ENCODE measurements at regions not wholly inside any gene's neighbourhood (a gene's known extent, or its start where the extent isn't known, plus 50 kb on each side); places are given as distances from the start of the nearest gene placed in this dataset.

DNA sequence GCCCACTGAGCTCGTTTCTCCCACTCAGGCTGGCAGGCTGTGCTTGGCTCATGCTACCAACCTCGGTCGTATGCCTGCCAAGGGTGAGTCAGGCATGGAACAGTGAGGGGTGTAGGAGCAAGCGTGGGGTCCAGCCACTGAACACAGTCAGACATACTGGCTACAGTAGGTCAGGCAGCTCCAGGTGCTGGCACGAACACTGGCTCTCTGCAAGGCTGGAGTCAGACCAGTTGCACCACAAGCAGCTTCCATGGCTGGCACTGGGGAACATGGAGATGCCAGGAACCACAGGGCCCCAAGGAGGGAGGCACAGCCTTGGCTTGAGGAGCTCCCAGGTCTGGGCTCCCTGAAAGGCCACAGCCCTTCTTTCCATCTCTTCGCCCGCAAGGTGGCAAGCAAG lies 410.7 kb upstream of the KIRREL3 start:
- no peak for FAIRE-seq

DNA sequence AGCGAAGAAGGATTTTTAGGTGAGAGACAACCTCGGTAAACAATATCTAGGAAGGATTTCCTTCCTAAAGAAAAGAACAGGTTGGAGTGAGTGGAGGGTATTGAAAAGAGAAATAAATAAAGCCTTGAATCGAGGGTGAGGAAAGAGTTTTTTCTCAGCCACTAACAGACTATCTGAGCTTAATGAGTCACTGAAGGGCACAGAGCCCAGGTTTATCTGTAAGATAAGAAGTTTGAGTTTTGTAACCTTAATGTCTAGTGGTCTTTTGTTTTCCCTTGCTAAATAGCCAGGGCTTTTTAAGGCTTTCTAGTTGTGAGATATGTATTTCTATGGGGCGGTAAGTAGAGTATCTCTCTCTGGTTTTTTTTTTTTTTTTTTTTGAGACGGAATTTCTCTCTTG lies 394.5 kb upstream of the KIRREL3 start:
- H3K36me3 Mint-ChIP-seq (ENCODE audit: low read depth, unreplicated experiment): no peaks in the 10 kb centered on the region
- Histone ChIP-seq H3K27me3 (ENCODE audit: insufficient read depth, low read length) (no peaks in the 10 kb centered on the region), H3K9ac (ENCODE audit: low read length) (no peak overlapping the region), H3K79me2 (ENCODE audit: insufficient read depth, low read length) (no peaks in the 10 kb centered on the region), H2AFZ (ENCODE audit: low read depth, low read length) (no peak overlapping the region), H3K4me3 (ENCODE audit: insufficient read depth, low read depth, low read length) (no peak overlapping the region), H3K4me2 (ENCODE audit: low read length) (no peak overlapping the region), H3K27ac (ENCODE audit: low read depth, low read length) (no peak overlapping the region), H4K20me1 (ENCODE audit: insufficient read depth, low read length) (no peaks in the 10 kb centered on the region), H3K9me3 (ENCODE audit: insufficient read depth, low read depth, low read length) (peaks cover 3% of the 10 kb centered on the region), H3K36me3 (ENCODE audit: insufficient read depth, low read length) (no peaks in the 10 kb centered on the region), H3K4me1 (ENCODE audit: insufficient read depth, low read length) (no peaks in the 10 kb centered on the region)
- peaks cover 9% of the 10 kb centered on the region for H3K27me3 Mint-ChIP-seq (ENCODE audit: low read depth, unreplicated experiment)
- TF ChIP-seq EZH2 (IDR thresholded peaks at IDR 0.05; ENCODE audit: insufficient read depth, low read length): no peak
- TF ChIP-seq, protein P1, sequence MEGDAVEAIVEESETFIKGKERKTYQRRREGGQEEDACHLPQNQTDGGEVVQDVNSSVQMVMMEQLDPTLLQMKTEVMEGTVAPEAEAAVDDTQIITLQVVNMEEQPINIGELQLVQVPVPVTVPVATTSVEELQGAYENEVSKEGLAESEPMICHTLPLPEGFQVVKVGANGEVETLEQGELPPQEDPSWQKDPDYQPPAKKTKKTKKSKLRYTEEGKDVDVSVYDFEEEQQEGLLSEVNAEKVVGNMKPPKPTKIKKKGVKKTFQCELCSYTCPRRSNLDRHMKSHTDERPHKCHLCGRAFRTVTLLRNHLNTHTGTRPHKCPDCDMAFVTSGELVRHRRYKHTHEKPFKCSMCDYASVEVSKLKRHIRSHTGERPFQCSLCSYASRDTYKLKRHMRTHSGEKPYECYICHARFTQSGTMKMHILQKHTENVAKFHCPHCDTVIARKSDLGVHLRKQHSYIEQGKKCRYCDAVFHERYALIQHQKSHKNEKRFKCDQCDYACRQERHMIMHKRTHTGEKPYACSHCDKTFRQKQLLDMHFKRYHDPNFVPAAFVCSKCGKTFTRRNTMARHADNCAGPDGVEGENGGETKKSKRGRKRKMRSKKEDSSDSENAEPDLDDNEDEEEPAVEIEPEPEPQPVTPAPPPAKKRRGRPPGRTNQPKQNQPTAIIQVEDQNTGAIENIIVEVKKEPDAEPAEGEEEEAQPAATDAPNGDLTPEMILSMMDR (IDR thresholded peaks at IDR 0.05; ENCODE audit: insufficient read depth, low read depth, low read length): no peak
- no peak overlapping the region for H3K4me3 Mint-ChIP-seq (ENCODE audit: unreplicated experiment)
- no peak for DNase-seq (ENCODE audit: low read depth)
- no peak overlapping the region for H3K27ac Mint-ChIP-seq (ENCODE audit: unreplicated experiment)
- FAIRE-seq: no peak
- no peaks in the 10 kb centered on the region for H3K4me1 Mint-ChIP-seq (ENCODE audit: low read depth, unreplicated experiment)
- peaks cover 5% of the 10 kb centered on the region for H3K9me3 Mint-ChIP-seq (ENCODE audit: unreplicated experiment)

More for the DNA sequence above, 410.7 kb upstream of the KIRREL3 start:
- Mint-ChIP-seq H3K27ac (ENCODE audit: unreplicated experiment) (peak overlapping the region; percentile 7), H3K36me3 (ENCODE audit: low read depth, unreplicated experiment) (no peaks in the 10 kb centered on the region), H3K27me3 (ENCODE audit: low read depth, unreplicated experiment) (no peaks in the 10 kb centered on the region), H3K4me1 (ENCODE audit: low read depth, unreplicated experiment) (no peaks in the 10 kb centered on the region), H3K9me3 (ENCODE audit: unreplicated experiment) (peaks cover 3% of the 10 kb centered on the region), H3K4me3 (ENCODE audit: unreplicated experiment) (no peak overlapping the region)
- TF ChIP-seq, protein P1 (IDR thresholded peaks at IDR 0.05; ENCODE audit: insufficient read depth, low read depth, low read length): no peak
- TF ChIP-seq EZH2 (IDR thresholded peaks at IDR 0.05; ENCODE audit: insufficient read depth, low read length): no peak
- H3K4me3 ChIP-seq (ENCODE audit: insufficient read depth, low read depth, low read length): no peak overlapping the region
- no peak overlapping the region for H3K9ac ChIP-seq (ENCODE audit: low read length)
- peaks cover 3% of the 10 kb centered on the region for H3K9me3 ChIP-seq (ENCODE audit: insufficient read depth, low read depth, low read length)
- no peaks in the 10 kb centered on the region for H3K36me3 ChIP-seq (ENCODE audit: insufficient read depth, low read length)
- H3K79me2 ChIP-seq (ENCODE audit: insufficient read depth, low read length): no peaks in the 10 kb centered on the region
- no peaks in the 10 kb centered on the region for H4K20me1 ChIP-seq (ENCODE audit: insufficient read depth, low read length)
- DNase-seq (ENCODE audit: low read depth): no peak
- H3K27ac ChIP-seq (ENCODE audit: low read depth, low read length): no peak overlapping the region
- H3K4me1 ChIP-seq (ENCODE audit: insufficient read depth, low read length): no peaks in the 10 kb centered on the region
- H2AFZ ChIP-seq (ENCODE audit: low read depth, low read length): no peak overlapping the region
- no peak overlapping the region for H3K4me2 ChIP-seq (ENCODE audit: low read length)
- no peaks in the 10 kb centered on the region for H3K27me3 ChIP-seq (ENCODE audit: insufficient read depth, low read length)

DNA sequence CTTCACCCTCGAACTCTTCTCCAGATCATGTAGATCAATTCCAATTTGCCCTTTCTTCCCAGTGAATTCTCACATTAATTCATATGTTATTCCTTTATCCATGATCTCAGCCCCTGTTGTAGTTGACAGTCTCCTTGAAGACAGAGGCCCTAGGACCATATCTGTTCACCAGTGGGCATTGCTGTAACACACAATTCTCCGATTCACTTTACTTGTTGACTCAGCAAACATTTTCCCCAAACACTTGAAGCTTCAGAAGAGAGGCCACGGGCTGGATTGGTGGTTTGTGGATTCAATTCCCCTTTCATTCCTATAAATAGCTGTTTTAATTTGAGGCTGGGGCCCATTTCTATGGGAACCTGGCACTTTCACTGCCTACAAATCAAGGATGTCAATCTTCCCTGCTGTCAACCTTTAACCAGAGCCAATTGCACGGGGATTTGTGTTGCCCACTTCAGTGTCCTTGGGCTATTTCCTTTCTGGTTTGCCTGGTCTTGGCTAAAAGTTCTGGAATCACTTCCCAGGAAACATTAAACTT lies 393.0 kb upstream of the KIRREL3 start:
- Mint-ChIP-seq H3K27me3 (ENCODE audit: low read depth, unreplicated experiment) (peaks cover 10% of the 10 kb centered on the region), H3K27ac (ENCODE audit: unreplicated experiment) (no peak overlapping the region), H3K4me3 (ENCODE audit: unreplicated experiment) (no peak overlapping the region)

More for the DNA sequence above, 393.0 kb upstream of the KIRREL3 start:
- Mint-ChIP-seq H3K4me1 (ENCODE audit: low read depth, unreplicated experiment) (no peaks in the 10 kb centered on the region), H3K36me3 (ENCODE audit: low read depth, unreplicated experiment) (no peaks in the 10 kb centered on the region), H3K9me3 (ENCODE audit: unreplicated experiment) (peaks cover 5% of the 10 kb centered on the region)
- H3K36me3 ChIP-seq (ENCODE audit: insufficient read depth, low read length): no peaks in the 10 kb centered on the region
- TF ChIP-seq EZH2 (IDR thresholded peaks at IDR 0.05; ENCODE audit: insufficient read depth, low read length): no peak
- TF ChIP-seq, protein P1 (IDR thresholded peaks at IDR 0.05; ENCODE audit: insufficient read depth, low read depth, low read length): no peak
- H3K9ac ChIP-seq (ENCODE audit: low read length): no peak overlapping the region
- no peaks in the 10 kb centered on the region for H3K79me2 ChIP-seq (ENCODE audit: insufficient read depth, low read length)
- H3K9me3 ChIP-seq (ENCODE audit: insufficient read depth, low read depth, low read length): peaks cover 3% of the 10 kb centered on the region
- no peak overlapping the region for H3K4me2 ChIP-seq (ENCODE audit: low read length)
- H3K27me3 ChIP-seq (ENCODE audit: insufficient read depth, low read length): no peaks in the 10 kb centered on the region
- DNase-seq (ENCODE audit: low read depth): no peak
- no peak overlapping the region for H3K27ac ChIP-seq (ENCODE audit: low read depth, low read length)
- no peak overlapping the region for H2AFZ ChIP-seq (ENCODE audit: low read depth, low read length)
- H4K20me1 ChIP-seq (ENCODE audit: insufficient read depth, low read length): no peaks in the 10 kb centered on the region
- H3K4me3 ChIP-seq (ENCODE audit: insufficient read depth, low read depth, low read length): no peak overlapping the region
- no peak for FAIRE-seq
- no peaks in the 10 kb centered on the region for H3K4me1 ChIP-seq (ENCODE audit: insufficient read depth, low read length)

Data from astrocyte (in vitro differentiated cells and primary cell).